ENCODE measurements at regions not wholly inside any gene's neighbourhood (a gene's known extent, or its start where the extent isn't known, plus 50 kb on each side); places are given as distances from the start of the nearest gene placed in this dataset.

DNA sequence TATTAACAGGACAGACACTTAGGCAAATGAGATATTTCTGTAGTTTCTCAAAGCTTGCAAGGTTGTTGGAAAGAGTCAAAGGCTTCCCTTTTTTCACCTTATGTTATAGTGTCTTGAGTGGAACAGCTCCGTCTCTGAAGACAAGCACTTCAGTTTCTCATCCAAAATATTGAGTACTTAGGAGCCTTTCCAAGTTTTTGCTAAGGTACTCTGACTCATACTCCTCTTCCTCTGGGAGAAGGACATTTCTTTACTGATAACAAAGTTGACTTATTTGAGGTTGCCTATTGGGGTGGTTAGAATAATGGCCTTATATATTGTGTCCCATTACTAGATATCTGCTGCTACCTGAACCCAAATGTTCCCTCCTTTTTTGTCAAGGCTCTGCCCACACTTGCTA is 869.6 kb downstream of the MAT2B start:
- no peak for DNase-seq (ENCODE audit: low read depth, low spot score)

DNA sequence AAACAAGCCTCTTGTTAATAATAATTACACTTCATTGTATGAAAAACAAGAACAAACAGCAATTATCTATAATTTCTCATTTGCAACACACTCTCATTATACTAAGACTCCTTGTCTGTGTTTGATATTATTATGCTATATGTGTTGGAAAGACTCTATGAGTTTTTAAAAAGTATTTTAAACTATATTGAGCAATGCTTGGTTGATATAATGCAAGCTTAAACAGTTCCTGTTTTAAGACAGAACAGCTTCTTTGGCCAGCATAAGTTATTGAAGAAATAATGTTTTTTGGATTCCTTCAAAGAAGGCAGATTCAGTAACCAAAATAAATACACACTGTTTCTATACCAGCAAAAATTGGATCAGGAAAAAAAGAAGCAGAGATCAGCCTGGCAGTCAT is 871.4 kb downstream of the MAT2B start:
- no peak for DNase-seq (ENCODE audit: low read depth, low spot score)

DNA sequence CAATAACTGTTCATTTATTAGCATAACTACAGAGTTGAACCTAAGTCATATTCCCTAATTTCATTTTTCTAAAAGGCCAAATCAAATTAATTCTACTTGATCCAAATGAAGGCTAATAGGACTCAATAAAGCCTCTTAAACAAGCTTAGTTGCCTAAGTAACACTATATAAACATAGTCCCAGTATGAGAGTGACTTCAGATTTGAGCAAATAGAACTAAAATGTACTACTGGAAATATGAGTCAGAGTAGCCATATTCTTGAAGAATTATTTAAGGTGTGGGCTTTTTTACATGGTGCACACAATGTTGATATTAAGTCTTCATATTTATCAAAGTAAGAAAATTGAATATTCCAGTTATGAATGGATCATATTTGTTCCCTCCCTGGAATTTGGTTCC is 872.3 kb downstream of the MAT2B start:
- DNase-seq (ENCODE audit: low read depth, low spot score): no peak

DNA sequence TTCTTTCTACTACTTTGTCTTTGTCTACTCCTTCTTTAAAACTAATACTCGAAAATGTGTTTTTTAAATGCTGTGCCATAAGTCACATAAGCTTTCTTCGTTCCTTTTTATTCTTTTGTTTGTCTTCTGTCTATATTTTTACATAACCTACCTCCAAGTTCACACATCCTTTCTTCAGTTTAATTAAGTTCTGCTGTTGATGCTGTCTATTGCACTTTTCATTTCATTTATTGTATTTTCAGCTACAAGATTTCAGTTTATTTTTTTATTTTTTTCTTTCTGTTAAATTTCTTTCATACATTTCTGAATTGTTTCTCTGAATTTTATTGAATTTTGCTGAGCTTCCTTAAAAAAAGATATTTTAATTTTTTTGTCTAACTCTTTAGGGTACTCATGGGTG is 878.2 kb downstream of the MAT2B start:
- DNase-seq (ENCODE audit: low read depth, low spot score): no peak

DNA sequence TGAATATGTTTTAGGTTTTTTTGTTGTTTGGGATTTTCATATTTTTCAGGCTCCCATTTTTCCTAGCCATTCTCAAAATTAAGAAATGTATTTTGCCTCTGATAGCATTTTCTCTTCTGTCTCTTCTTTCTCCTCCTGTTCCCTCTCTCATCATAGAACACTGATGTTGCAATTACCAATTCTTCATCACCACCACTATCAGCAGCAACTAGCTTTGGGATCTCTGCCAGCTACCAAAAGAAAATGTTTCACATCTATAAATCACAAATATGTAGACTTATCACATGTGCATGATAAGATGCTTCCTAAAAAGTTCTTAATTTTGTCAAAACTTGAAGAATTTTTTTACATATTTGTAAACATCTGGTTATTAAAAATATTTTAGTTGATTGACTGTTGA is 887.1 kb downstream of the MAT2B start:
- no peak for DNase-seq (ENCODE audit: low read depth, low spot score)

DNA sequence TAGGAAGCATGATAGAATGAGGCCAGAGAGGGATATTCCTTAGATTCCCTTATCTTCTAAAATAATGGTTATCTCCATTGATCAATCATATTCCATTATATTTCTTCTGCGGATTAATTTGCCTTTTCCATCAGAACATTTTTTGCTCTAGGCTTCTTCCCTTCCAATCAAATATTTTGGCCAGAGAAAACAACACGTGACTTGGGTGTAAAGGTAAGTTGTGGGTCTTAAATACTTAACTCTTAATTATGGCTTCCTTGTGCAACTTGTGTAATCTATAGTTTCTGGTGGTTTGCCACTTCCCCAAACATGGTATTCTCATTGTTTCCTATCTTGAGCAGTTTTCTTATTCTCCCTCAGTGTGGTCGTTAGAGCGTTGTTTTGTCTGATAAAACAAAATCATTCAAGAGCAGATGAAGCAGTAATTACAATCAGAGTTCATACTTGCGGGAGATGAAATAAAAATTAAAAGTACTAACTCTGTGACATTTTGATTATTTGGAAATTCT is 889.3 kb downstream of the MAT2B start:
- DNase-seq (ENCODE audit: low read depth, low spot score): no peak

DNA sequence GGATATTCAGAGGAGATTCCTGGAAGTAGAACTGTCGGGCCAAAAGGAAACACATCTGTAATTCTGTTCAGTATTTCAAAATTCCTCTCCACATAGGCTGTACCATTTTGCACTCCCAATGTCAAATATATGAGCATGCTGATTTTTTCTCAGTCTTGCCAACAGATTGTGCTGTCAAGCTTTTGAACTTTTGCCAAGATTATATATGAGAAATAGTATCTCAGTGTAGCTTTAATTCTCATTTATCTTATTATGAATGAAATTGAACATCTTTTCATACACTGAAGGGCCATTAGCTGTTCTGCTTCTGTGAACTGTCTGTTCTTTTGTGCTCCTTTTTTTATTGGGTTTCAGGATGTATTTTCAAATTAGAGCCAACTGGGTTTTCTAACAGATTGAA is 907.1 kb downstream of the MAT2B start:
- no peak for DNase-seq (ENCODE audit: low read depth, low spot score)

DNA sequence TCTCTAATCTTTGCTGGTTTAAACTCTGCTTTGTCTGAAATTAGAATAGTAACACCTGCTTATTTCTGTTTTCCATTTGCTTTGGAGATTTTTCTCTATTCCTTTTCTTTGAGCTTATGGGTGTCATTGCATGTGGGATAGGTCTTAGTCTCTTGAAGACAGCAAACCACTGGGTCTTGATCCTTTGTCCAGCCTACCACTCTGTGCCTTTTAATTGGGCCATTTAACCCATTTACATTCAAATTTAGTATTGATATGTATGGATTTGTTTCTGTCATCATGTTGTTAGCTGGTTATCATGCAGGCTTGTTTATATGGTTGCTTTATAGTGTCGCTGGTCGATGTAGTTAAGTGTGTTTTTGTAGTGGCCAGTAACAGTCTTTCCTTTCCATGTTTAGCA is 914.7 kb downstream of the MAT2B start:
- no peak for DNase-seq (ENCODE audit: low read depth, low spot score)

DNA sequence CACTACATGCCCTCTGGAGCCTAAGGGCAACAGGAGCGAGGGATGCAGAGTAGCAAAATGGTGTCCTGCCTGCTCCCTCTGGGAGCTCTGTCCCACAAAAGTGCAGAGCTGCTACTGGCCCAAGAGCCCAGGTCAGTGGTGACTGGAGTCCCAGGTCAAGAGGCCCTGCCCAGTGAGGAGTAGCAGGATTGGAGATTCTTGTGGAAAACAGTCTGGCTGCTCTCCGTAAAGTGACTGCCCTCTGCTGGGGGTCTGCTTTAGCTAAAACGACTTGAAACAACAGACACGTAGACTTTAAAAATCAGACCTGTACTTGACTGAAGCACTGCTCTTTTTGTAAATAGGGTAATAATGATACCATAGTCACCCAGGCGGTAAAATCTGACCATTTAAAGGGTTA is 917.0 kb downstream of the MAT2B start:
- DNase-seq (ENCODE audit: low read depth, low spot score): no peak

DNA sequence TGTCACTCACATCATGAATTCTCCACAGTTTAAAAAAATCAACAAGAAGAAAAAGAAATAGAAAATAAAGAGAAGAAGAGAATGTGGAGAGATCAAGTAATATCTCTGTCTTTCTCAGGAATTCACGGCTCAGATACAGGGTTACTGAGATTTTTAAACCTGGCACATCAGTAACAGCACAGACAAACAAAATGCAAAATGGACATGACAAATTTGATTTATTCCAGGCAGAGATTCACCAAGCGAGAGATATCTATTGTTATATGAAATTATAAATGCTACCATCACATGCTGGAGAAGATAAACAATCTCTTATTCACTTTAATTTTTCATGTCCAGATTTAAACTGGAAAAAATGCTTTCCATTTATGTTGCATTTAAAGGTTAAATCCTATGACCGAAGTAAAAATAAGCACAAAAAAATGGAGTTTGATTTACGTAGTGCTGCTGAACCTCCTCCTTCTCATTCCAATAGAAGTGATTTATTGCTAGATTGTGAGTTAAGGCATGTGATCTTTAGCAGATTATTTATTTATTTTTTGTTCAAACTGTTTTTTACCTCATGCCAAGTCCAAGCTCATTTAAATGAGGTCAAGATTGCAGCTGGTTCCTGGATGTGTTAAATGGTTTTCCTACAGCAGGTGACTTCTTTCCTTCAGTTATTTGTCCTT is 926.4 kb downstream of the MAT2B start:
- DNase-seq (ENCODE audit: low read depth, low spot score): no peak

DNA sequence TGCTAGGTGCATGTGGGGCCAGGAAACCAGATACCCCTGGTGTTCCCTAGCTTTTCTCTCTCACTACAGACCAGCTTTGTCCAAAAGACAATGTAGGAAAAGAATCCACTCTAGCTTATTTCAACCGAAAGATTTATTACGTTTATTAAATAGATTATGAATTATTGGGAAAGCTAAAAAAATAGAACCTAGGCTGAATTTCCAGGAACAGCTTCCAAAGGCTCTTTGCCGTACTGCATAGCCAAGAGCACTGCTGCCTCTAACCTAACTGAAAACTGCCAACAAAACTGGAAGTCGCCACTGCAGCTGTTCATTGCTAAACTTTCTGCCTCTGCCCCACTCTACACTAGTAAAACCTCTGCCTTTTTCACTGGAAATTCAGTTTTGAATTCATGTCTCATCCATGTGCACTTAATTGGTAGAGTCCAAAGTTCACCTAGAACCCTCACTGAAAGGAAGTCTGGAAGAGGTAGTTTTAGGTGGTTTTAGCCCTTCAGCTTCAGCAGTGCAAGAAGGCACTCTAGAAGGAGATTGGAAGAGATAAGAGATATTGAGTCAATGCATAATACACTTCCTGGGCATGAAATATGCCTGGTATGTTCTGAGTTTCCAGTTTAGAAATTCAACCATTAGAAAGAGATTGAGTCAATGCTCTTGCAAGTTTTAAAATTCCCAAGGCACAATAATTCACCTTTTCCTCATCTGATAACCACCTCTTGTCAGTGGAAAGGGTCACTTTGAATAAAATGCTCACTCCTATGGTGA is 927.9 kb downstream of the MAT2B start:
- peak; percentile 25 for DNase-seq (ENCODE audit: low read depth, low spot score)

DNA sequence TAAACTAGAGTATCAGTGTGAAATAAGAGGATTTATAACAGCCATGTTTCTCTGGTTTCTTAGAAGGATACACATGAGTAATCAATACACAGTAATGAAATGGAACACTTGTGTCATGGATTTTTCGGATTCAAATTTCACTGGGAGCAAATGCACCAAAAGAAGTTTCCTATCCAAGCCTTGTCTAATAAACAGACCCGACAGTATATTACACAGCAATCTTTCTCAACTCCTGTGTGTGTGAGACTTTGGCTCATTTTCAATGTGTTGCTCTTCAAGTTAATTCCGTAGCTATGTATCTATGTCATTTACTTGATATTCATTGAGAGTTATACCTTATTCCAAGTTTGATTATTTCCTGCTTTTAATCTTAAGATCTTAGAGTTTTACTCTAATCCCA is 930.2 kb downstream of the MAT2B start:
- DNase-seq (ENCODE audit: low read depth, low spot score): no peak

DNA sequence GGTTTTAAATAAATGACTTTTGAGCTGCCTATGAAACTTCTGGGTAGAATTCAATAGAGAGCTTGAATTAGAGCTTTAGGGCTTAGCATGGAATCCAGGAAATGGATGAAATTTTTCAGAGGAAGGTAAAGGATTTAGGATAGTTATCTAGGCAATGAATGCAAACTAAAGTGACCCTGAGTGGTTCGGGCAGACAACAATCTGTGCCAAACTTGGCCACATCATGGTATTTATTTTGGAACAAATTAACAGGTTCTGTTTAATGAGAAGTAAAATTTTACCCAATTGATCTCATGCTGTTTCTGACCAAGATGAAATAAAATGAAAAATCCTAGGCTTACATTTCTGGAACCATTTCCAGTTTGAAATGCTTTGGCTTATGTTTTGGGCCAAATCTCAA is 934.4 kb downstream of the MAT2B start:
- peak; percentile 3 for DNase-seq (ENCODE audit: low read depth, low spot score)

DNA sequence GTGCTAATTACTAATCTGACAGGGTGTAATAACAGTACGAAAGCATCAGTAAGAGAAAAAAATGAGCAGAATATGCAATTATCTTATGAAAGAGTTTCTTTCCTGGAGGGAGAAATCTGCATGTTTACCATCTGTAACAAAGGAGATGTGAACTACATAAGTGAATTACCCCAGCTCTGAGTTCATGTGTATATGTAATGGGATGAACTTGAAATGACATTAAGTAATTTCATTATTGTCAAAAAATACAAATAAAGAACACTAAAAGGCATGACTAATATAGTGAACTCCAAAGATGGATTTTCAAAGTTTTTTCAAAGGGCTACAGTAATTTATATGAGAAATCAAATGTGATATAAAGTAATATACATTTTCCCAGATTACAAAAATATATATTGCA is 944.0 kb downstream of the MAT2B start:
- DNase-seq (ENCODE audit: low read depth, low spot score): no peak

DNA sequence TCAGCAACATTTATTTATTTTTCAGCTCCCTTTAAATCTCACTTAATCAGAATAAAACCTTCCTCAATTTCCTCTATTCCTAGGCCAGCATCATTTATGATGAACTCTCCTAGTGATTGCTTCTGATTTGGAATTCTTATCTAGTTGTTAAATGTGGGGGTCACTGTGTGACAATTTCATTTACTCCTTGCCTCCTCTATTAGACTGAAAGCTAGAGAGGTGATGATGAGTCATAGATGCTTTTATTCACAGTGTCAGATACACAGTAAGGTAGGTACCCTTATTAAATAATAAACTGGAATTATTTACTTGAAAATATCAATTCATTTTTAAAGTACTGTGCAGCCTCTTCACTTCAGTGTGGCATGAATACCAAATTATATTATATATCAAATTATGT is 960.6 kb downstream of the MAT2B start:
- no peak for DNase-seq (ENCODE audit: low read depth, low spot score)

DNA sequence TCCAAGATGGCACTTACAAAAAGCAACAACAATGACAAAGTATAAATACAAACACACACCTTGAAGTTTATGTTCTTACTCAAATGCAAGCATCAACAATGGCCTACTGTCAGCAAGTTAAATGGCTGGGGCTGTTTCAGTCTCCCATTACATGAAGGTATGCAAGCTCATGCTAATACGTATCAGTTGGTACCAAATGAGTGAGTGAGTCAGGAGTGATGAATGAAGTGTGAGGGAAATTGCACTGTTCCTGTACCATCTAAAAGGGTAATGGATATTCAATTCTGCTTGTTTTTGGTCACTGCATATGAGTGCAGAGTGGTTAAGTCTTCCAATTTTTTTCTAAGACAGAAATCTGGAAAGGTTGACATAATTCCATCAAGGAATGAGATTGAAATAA is 964.9 kb downstream of the MAT2B start:
- peak; percentile 10 for DNase-seq (ENCODE audit: low read depth, low spot score)

DNA sequence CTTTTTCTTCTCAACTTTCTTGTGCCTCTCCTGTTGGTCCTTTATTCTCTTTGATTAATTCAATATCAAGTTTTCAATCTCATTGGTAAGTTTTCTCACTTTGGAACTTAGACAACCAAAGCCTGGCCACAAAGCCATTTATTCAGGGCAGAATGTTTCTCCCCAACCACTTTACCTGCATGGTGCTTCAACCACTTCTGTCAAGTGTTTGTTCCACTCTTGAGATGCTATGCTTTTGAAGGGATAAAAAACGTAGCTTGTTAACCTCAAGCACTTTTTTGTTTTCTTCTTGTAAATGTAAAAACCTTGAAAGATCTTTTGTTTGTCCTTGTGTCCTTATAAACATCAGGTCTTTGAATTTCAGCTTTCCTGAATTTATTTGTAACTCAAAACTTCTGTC is 966.7 kb downstream of the MAT2B start:
- DNase-seq (ENCODE audit: low read depth, low spot score): no peak

DNA sequence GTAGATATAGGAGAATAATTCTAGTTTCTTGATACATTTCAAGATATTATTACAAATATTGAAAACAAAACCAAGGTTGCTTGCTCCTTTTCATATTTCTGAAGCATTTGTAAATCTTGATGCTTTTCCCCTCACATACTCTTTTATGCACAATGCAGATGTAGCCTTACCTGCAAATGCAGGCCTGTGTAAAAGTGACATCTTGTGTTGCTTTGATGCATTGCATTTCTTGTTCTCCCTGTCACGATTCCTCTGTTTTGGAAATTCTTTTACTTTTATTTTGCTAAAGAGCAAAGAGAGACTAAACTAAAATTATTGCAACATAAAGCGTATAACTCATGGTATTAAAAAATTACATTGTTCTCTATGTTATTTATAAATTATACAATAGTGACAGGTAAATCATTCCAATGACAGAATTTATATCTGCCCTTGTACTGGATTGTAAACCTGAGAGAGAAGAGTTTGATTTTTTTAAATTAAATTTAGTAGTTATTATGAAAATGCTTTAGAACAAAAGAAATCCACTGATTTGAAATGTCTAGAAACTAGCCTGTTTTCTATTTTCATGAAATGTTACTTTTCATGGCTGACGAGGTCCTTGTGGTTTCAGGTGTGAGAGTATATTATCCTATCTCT is 970.0 kb downstream of the MAT2B start:
- peak; percentile 59 for DNase-seq (ENCODE audit: low read depth, low spot score)

DNA sequence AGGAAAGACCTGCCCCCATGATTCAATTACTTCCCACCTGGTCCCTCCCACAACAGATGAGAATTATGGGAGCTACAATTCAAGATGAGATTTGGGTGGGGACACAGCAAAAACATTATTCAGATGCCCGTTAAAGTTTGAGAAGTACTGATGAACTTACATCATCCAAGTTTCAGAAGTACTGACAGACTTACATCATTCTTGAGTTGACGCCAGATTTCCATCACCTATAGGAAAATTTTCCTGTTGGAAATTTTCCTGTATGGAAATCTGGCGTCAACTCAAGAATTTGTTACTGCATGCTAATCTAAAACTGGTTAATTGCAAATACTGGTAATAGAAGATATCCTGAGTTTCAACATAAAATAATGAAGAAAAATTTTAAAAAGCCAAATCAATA is 975.9 kb downstream of the MAT2B start:
- DNase-seq (ENCODE audit: low read depth, low spot score): no peak

DNA sequence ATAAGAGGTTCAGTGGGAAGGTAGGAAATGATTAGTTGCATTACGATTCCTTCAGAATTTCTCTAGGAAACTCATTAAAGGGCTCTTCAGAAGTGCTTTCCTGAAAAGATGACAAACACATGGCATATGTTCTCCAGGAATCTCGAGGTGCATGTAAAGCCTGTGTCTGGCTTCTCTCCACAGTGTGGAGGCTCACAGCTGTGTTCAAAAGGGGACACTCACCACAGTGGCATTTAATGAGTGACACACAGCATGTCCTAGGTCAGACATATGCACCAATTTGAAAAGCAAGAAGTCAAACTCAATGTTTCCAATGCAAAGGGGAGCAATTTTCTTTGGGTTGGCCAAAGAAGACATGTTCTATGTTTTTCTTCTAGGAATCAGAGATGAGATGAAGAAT is 976.9 kb downstream of the MAT2B start:
- no peak for DNase-seq (ENCODE audit: low read depth, low spot score)

DNA sequence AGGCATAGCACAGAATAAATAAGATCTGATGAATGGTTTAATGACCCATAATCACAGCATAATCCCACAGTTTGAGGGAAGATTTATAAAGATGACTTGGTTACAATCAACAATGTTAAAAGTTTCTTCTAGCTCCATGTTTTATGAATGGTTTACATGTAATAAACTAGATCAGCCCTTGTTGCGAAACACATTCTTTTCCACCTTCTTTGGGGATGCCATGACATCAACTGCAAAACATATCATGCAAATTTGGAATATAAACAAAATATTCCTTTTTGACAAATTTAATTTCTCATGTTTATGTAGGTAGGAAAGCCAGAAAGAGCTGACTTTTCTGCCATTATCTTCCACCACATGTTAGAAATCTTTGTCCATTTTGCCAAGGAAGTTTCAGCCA is 979.5 kb downstream of the MAT2B start:
- DNase-seq (ENCODE audit: low read depth, low spot score): no peak

DNA sequence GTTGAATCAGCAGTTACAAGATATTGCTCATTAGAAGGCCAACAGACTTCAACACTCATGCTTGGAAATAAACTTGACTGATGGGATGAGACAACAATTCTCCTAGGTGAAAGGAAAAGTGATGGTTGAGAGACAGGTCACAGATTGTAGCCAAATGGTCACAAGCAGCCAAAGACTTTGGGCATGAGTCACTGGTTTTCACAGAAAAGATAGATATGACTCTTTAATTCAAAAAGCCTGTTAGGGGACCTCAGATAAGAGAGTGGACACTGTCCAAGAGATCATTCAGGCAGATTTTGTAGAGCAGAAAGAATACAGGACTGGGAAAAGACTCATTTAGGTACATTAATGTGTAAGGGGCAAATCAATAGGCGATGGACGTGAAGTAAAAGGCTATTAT is 982.5 kb downstream of the MAT2B start:
- DNase-seq (ENCODE audit: low read depth, low spot score): peak; percentile 15
